GM12865 (cell line): ENCODE measurements at regions not wholly inside any gene's neighbourhood (a gene's known extent, or its start where the extent isn't known, plus 50 kb on each side); places are given as distances from the start of the nearest gene placed in this dataset.
"Not testable (repeated sequence)": the region's sequence is repeated elsewhere in the genome, so short reads cannot be mapped to it uniquely, and the experiment has no call there.

Experiments used
- DNase-seq: peaks from one replicate; pipeline ENCODE4 v3.0.0; 2010; ENCODE audit warnings: low read depth
- H3K4me3 ChIP-seq: 2 replicates; pipeline ENCODE4 v1.5.1; 2011; ENCODE audit warnings: mild to moderate bottlenecking, low read depth, low read length, control low read depth
- TF ChIP-seq, protein P1 (sequence below): IDR thresholded peaks from 2 replicates; pipeline ENCODE4 v1.5.1; 2011; ENCODE audit warnings: low read length, control low read depth, low read depth, inconsistent platforms; ENCODE audit not compliant: insufficient read depth; ENCODE audit errors: missing control alignments

DNA sequence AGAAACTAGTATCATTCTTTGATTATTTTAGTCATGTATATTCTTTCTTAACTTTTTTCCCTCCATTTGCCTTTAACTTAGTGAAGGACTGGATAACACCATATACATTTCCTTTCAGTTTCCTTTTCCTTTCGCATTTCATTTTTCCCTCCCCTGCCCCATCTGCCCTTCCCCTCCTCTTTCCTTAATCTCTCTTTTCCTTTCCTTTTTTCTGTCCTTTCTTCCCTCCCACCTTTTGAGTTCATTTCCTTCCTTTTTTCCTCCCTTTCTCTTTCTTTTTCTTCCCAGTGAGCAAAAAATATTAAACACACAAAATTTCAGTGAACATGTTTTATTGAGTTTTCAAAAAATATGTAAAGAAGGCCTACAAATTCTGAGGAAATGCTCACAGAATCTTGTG is 373.3 kb downstream of the SRGAP2C start:
- not testable (repeated sequence) for H3K4me3 ChIP-seq, DNase-seq

DNA sequence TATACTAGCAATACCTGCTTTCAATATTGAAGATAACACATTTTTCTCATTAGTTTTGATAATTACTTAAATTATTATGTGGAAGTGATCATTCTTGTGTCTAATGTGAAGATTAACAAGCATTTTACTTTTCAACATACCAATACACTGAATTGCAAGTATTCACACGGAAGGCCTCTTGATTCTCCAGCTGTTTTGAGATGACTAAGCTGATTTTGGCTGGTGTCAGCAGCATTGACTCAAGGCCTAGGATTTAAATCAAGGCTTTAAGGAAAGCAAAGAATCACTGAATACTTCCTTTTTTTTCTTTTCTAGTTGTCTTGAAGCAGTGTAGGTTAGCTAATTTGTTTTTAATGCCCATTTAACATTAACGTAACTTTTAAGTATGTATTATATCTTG is 373.7 kb downstream of the SRGAP2C start:
- no peak for DNase-seq
- H3K4me3 ChIP-seq, result no peak overlapping the region
- TF ChIP-seq, protein P1, sequence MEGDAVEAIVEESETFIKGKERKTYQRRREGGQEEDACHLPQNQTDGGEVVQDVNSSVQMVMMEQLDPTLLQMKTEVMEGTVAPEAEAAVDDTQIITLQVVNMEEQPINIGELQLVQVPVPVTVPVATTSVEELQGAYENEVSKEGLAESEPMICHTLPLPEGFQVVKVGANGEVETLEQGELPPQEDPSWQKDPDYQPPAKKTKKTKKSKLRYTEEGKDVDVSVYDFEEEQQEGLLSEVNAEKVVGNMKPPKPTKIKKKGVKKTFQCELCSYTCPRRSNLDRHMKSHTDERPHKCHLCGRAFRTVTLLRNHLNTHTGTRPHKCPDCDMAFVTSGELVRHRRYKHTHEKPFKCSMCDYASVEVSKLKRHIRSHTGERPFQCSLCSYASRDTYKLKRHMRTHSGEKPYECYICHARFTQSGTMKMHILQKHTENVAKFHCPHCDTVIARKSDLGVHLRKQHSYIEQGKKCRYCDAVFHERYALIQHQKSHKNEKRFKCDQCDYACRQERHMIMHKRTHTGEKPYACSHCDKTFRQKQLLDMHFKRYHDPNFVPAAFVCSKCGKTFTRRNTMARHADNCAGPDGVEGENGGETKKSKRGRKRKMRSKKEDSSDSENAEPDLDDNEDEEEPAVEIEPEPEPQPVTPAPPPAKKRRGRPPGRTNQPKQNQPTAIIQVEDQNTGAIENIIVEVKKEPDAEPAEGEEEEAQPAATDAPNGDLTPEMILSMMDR, result no peak

DNA sequence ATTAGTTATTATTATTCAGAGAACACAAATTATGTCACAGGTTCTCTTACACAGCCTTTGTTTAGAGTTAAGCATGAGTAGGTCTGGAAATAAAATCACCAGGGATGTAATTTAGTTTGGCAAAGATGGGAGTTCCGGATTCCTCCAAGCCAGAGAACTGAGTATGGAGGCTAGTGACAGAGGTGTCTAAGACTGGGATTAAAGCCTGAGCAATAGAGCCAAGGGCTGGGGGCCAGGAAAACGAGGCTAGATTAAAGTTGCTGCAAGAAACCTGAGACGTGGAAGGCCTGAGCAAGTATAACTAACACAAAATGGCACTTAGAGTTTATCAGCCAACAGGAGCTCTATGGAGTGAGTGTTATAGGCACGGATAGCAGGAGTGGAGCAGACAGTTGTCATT is 381.6 kb downstream of the SRGAP2C start:
- TF ChIP-seq, protein P1, result no peak
- DNase-seq, result no peak
- H3K4me3 ChIP-seq, result no peak overlapping the region

DNA sequence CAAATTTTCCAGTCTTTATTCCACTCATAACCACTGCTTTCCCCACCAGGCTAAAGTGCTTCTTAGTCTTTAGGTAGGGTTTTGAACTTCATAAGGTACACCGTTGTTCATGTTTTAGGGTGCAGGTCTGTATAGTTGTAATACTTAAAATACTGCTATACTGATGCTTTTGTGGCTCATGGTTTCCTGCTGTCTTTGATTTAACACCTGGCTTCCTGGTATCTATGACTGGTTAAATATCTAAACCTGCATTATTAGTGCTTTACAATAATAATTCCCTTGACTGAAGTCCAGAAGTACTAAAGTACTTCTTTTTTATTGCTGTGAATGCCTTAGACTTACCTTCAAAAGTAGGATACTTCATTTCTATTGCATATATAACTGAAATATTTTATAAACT is 384.7 kb downstream of the SRGAP2C start:
- no peak for DNase-seq
- TF ChIP-seq, protein P1, result no peak
- no peak overlapping the region for H3K4me3 ChIP-seq

DNA sequence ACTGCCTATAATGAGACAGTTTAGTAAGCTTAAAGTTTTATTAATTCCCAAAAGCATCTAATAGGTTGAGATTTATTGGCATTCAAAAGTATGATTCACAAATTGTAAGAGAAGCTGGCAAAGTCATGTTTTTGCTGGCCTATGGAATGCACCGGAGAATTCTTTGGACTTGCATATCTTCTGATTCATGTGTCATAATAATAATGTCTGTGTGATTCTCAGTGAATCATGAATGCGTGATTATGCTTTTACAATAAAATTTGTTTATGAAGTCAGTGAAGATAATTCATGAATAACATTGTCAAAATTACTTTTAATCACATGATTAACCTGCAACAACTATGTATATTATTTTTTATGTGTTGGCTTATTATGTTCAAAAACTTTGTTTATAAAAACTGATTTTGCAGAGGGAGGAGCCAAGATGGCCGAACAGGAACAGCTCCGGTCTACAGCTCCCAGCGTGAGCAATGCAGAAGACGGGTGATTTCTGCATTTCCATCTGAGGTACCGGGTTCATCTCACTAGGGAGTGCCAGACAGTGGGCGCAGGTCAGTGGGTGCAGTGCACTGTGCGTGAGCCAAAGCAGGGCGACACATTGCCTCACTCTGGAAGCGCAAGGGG is 389.2 kb downstream of the SRGAP2C start:
- not testable (repeated sequence) for H3K4me3 ChIP-seq, DNase-seq

DNA sequence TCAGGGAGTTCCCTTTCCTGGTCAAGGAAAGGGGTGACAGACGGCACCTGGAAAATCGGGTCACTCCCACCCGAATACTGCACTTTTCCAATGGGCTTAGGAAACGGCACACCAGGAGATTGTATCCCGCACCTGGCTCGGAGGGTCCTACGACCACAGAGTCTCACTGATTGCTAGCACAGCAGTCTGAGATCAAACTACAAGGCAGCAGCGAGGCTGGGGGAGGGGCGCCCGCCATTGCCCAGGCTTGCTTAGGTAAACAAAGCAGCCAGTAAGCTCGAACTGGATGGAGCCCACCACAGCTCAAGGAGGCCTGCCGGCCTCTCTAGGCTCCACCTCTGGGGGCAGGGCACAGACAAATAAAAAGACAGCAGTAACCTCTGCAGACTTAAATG is 389.7 kb downstream of the SRGAP2C start:
- H3K4me3 ChIP-seq, DNase-seq: not testable (repeated sequence)

DNA sequence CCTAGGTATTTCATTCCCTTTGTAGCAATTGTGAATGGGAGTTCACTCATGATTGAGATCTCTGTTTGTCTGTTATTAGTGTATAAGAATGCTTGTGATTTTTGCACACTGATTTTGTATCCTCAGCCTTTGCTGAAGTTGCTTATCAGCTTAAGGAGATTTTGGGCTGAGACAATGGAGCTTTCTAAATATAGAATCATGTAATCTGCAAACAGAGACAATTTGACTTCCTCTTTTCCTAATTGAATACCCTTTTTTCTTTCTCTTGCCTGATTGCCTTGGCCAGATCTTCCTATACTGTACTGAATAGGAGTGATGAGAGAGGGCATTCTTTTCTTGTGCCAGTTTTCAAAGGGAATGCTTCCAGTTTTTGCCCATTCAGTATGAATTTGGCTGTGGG is 398.1 kb downstream of the SRGAP2C start:
- not testable (repeated sequence) for H3K4me3 ChIP-seq, DNase-seq

DNA sequence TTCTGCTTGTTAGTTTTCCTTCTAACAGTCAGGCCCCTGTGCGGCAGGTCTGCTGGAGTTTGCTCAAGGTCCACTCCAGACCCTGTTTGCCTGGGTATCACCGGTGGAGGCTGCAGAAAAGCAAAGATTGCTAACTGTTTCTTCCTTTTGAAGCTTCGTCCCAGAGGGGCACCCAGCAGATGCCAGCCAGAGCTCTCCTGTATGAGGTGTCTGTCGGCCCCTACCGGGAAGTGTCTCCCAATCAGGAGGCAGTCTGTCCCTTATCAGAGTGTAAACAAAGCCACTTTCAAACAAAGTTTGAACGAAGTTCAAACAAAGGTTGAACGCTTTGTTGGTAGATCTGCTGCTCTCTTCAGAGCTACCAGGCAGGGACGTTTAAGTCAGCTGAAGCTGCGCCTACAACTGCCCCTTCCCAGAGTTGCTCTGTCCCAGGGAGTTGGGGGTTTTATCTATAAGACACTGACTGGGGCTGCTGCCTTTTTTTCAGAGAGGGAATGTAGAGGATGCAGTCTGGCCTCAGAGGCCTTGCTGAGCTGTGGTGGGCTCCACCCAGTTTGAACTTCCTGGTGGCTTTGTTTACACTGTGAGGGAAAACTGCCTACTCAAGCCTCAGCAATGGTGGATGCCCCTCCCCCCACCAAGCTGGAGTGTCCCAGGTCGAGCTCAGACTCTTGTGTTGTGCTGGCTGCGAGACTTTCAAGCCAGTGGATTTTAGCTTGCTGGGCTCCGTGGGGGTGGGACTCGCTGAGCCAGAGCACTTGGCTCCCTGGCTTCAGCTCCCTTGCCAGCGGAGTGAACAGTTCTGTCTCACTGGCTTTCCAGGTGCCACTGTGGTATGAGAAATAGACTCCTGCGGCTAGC is 401.8 kb downstream of the SRGAP2C start:
- TF ChIP-seq, protein P1, result no peak
- DNase-seq, result no peak
- H3K4me3 ChIP-seq, result no peak overlapping the region

DNA sequence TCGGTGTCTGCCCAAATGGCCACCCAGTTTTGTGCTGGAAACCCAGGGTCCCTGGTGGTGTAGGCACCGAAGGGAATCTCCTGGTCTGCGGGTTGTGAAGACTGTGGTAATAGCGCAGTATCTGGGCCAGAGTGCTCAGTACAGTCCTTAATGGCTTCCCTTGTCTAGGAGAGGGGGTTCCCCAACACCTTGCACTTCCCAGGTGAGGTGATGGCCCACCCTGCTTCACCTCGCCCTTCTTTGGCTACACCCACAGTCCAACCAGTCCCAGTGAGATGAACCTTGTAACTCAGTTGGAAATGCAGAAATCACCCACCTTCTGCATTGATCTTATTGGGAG is 402.4 kb downstream of the SRGAP2C start:
- H3K4me3 ChIP-seq, result no peak overlapping the region
- TF ChIP-seq, protein P1, result no peak
- DNase-seq, result no peak
